CD4-positive, alpha-beta T cell (primary cell): ENCODE measurements at regions not wholly inside any gene's neighbourhood (a gene's known extent, or its start where the extent isn't known, plus 50 kb on each side); places are given as distances from the start of the nearest gene placed in this dataset.

Source experiments
- ATAC-seq: fragments of 200-7000 bp; cut with Tn5 transposase; one replicate; pipeline ENCODE4 v1.10.0; 2022; ENCODE audit warnings: mild to moderate bottlenecking; ENCODE audit not compliant: poor library complexity
- CTCF ChIA-PET: fragments of 350-600 bp; sonication (Branson Sonifier 250); formaldehyde crosslinking; loops from one replicate; lab custom pipeline; 2021; ENCODE audit warnings: antibody characterized with exemption, inconsistent platforms; lab: Charles Lee
- POLR2A ChIA-PET: fragments of 350-600 bp; sonication (Branson Sonifier 250); formaldehyde crosslinking; loops from one replicate; lab custom pipeline; 2021; ENCODE audit warnings: antibody characterized with exemption, inconsistent platforms; lab: Charles Lee
- DNase-seq, 14 experiments: peaks; one replicate each; pipeline ENCODE4 v3.0.0-alpha.2; 2013 to 2020; ENCODE audit warnings: mixed read lengths in 2 of 14
- H3K27ac ChIP-seq, 2 donors: one replicate each; pipeline versions ENCODE4 v1.5.1 to v1.7.0; 2013; ENCODE audit warnings: low read length in 2 of 2, low read depth in 1 of 2, mild to moderate bottlenecking in 1 of 2
- H3K27me3 ChIP-seq, 2 experiments: 1 replicate in 1 of 2; 2 replicates in 1 of 2; pipeline versions ENCODE4 v1.6.1 to v1.7.0; 2013; ENCODE audit warnings: low read length in 2 of 2, control low read depth in 1 of 2, mild to moderate bottlenecking in 1 of 2, moderate library complexity in 1 of 2; ENCODE audit not compliant: insufficient read depth in 2 of 2, control insufficient read depth in 1 of 2
- H3K36me3 ChIP-seq: one replicate; pipeline ENCODE4 v1.6.1; 2013; ENCODE audit warnings: low read length, control low read depth; ENCODE audit not compliant: insufficient read depth
- H3K4me1 ChIP-seq: one replicate; pipeline ENCODE4 v1.6.1; 2013; ENCODE audit warnings: low read length, control low read depth; ENCODE audit not compliant: insufficient read depth
- H3K4me3 ChIP-seq: one replicate; pipeline ENCODE4 v1.5.1; 2013; ENCODE audit warnings: mild to moderate bottlenecking, low read length, moderate library complexity
- H3K9me3 ChIP-seq, 2 experiments: 1 replicate in 1 of 2; 2 replicates in 1 of 2; pipeline versions ENCODE4 v1.6.1 to v1.7.0; 2013; ENCODE audit warnings: low read length in 2 of 2, mild to moderate bottlenecking in 2 of 2, control low read depth in 1 of 2, moderate library complexity in 1 of 2; ENCODE audit not compliant: control insufficient read depth in 1 of 2, insufficient read depth in 1 of 2
- H3K27ac Mint-ChIP-seq: one replicate; pipeline ENCODE4 v1.8.0; 2020; ENCODE audit warnings: mixed read lengths
- H3K27me3 Mint-ChIP-seq: one replicate; pipeline ENCODE4 v1.8.0; 2021; ENCODE audit warnings: mixed read lengths
- H3K36me3 Mint-ChIP-seq: one replicate; pipeline ENCODE4 v1.8.0; 2021; ENCODE audit warnings: low read depth, mixed read lengths
- H3K4me1 Mint-ChIP-seq: one replicate; pipeline ENCODE4 v1.8.0; 2021; ENCODE audit warnings: low read depth, mixed read lengths
- H3K4me3 Mint-ChIP-seq: one replicate; pipeline ENCODE4 v1.8.0; 2020; ENCODE audit warnings: mild to moderate bottlenecking, mixed read lengths
- H3K9me3 Mint-ChIP-seq: one replicate; pipeline ENCODE4 v1.8.0; 2020; ENCODE audit warnings: mixed read lengths
- CTCF ChIP-seq: fragments of 200-600 bp; IDR thresholded peaks from one replicate; pipeline ENCODE4 v1.8.0; 2022; ENCODE audit warnings: antibody characterized with exemption, mild to moderate bottlenecking
- intact Hi-C, 2 experiments: fragments of 100-400 bp; cut with DNase I in 1 of 2; cut with micrococcal nuclease in 1 of 2; formaldehyde crosslinking; loops; one replicate each; pipeline versions ENCODE4 v1.15.1 to v1.9.0; 2023 to 2025; cut with DNase I, micrococcal nuclease

- Mint-ChIP-seq H3K27me3 (peaks cover 43% of the 10 kb centered on the region), H3K4me1 (no peaks in the 10 kb centered on the region)
Measured at GRCh38 chr1:233788687-233789086, 115.8 kb upstream of the SLC35F3 start.

GRCh38 chr1:233790121-233790520 lies 114.4 kb upstream of the SLC35F3 start:
- no peak for DNase-seq
- intact Hi-C loops, result no loop called here
- no peak for TF ChIP-seq CTCF
- ChIA-PET POLR2A (no interaction called here), CTCF (no interaction called here)
- Histone ChIP-seq H3K9me3 (peaks cover 0 to 3% of the 10 kb centered on the region in 2 experiments), H3K4me1 (no peaks in the 10 kb centered on the region), H3K27me3 (peaks cover 6 to 7% of the 10 kb centered on the region in 2 experiments), H3K36me3 (no peaks in the 10 kb centered on the region), H3K4me3 (no peak overlapping the region), H3K27ac (no peak overlapping the region)
- Mint-ChIP-seq H3K36me3 (no peaks in the 10 kb centered on the region), H3K4me3 (no peak overlapping the region), H3K9me3 (peaks cover 3% of the 10 kb centered on the region), H3K27ac (no peak overlapping the region), H3K27me3 (peaks cover 41% of the 10 kb centered on the region), H3K4me1 (no peaks in the 10 kb centered on the region)
- no peak for ATAC-seq

More at GRCh38 chr1:233788687-233789086, 115.8 kb upstream of the SLC35F3 start:
- H3K27ac ChIP-seq, result no peak overlapping the region
- DNase-seq, result no peak
- Mint-ChIP-seq H3K36me3 (no peaks in the 10 kb centered on the region), H3K27ac (no peak overlapping the region), H3K9me3 (no peaks in the 10 kb centered on the region), H3K4me3 (no peak overlapping the region)
- ChIA-PET CTCF (no interaction called here), POLR2A (no interaction called here)
- ATAC-seq, result no peak
- H3K4me3 ChIP-seq, result no peak overlapping the region
- H3K9me3 ChIP-seq, result no peaks in the 10 kb centered on the region
- H3K4me1 ChIP-seq, result no peaks in the 10 kb centered on the region
- intact Hi-C loops, result no loop called here
- no peak for TF ChIP-seq CTCF
- H3K36me3 ChIP-seq, result no peaks in the 10 kb centered on the region
- H3K27me3 ChIP-seq, result peaks cover 6 to 7% of the 10 kb centered on the region in 2 experiments

- H3K4me1 Mint-ChIP-seq, result no peaks in the 10 kb centered on the region
- no peaks in the 10 kb centered on the region for H3K36me3 ChIP-seq
- peaks cover 37% of the 10 kb centered on the region for H3K27me3 Mint-ChIP-seq
- intact Hi-C loops, result loop anchor here in 1 of 2 experiments (1.0 kb wide), 1 partner anchor 487 kb away; no protein-coding TSS in a partner anchor
- peaks cover 6 to 7% of the 10 kb centered on the region in 2 experiments for H3K27me3 ChIP-seq
- H3K4me3 ChIP-seq, result no peak overlapping the region
- no peak overlapping the region for H3K27ac Mint-ChIP-seq
- H3K4me3 Mint-ChIP-seq, result no peak overlapping the region
- ATAC-seq (peak; percentile 58), DNase-seq (peak in 7 of 14 experiments; percentile 2 to 70 (median 32))
- no peak overlapping the region for H3K27ac ChIP-seq
- TF ChIP-seq CTCF, result peak; percentile 79
- ChIA-PET POLR2A (no interaction called here), CTCF (interaction anchor here (0.6 to 1.3 kb wide), 4 partner anchors 9 to 487 kb away, joined by 3 to 9 read pairs (median 4); no protein-coding TSS in a partner anchor)
- peaks cover 0 to 3% of the 10 kb centered on the region in 2 experiments for H3K9me3 ChIP-seq
- no peaks in the 10 kb centered on the region for H3K36me3 Mint-ChIP-seq
- peaks cover 3% of the 10 kb centered on the region for H3K9me3 Mint-ChIP-seq
- H3K4me1 ChIP-seq, result no peaks in the 10 kb centered on the region
Measured at GRCh38 chr1:233790662-233791371, 113.7 kb upstream of the SLC35F3 start.
